GM23338 (cell line): ENCODE measurements at regions not wholly inside any gene's neighbourhood (a gene's known extent, or its start where the extent isn't known, plus 50 kb on each side); places are given as distances from the start of the nearest gene placed in this dataset.

ENCODE experiments used
- ATAC-seq: fragments of 200-7000 bp; cut with Tn5 transposase; 3 replicates; pipeline ENCODE4 v1.9.1; 2020
- DNase-seq: peaks from one replicate; pipeline ENCODE4 v3.0.0-alpha.2; 2015; ENCODE audit warnings: low spot score
- H2AFZ ChIP-seq: fragments of 200-600 bp; sonication (generic); 2 replicates; pipeline ENCODE4 v1.8.0; 2016; ENCODE audit warnings: antibody characterized with exemption, mild to moderate bottlenecking, moderate library complexity
- H3F3A ChIP-seq: fragments of 200-600 bp; sonication (generic); replicated peaks from 2 replicates; pipeline ENCODE4 v1.8.0; 2017; ENCODE audit warnings: antibody characterized with exemption, mixed run types, low read depth
- H3K27ac ChIP-seq: fragments of 200-600 bp; sonication (generic); 2 replicates; pipeline ENCODE4 v1.6.1; 2016; ENCODE audit warnings: low read depth
- H3K27me3 ChIP-seq: fragments of 200-600 bp; sonication (generic); 2 replicates; pipeline ENCODE4 v1.8.0; 2016; ENCODE audit warnings: mild to moderate bottlenecking, mixed run types, moderate library complexity; ENCODE audit not compliant: insufficient read depth
- H3K36me3 ChIP-seq: fragments of 200-600 bp; sonication (generic); 2 replicates; pipeline ENCODE4 v1.8.0; 2016; ENCODE audit warnings: mild to moderate bottlenecking; ENCODE audit not compliant: insufficient read depth
- H3K4me1 ChIP-seq: fragments of 200-600 bp; sonication (generic); 2 replicates; pipeline ENCODE4 v1.8.0; 2016; ENCODE audit warnings: mild to moderate bottlenecking, moderate library complexity; ENCODE audit not compliant: insufficient read depth
- H3K4me2 ChIP-seq: fragments of 200-600 bp; sonication (generic); 2 replicates; pipeline ENCODE4 v1.7.1; 2017; ENCODE audit warnings: mixed run types
- H3K4me3 ChIP-seq: fragments of 200-600 bp; sonication (generic); 2 replicates; pipeline ENCODE4 v1.6.1; 2016; ENCODE audit warnings: mixed run types
- H3K79me2 ChIP-seq: fragments of 200-600 bp; sonication (generic); replicated peaks from 2 replicates; pipeline ENCODE4 v1.8.0; 2017; ENCODE audit warnings: mild to moderate bottlenecking; ENCODE audit not compliant: insufficient read depth
- H3K9me2 ChIP-seq: fragments of 200-600 bp; sonication (generic); 2 replicates; pipeline ENCODE4 v1.8.0; 2017; ENCODE audit not compliant: insufficient read depth
- H4K20me1 ChIP-seq: fragments of 200-600 bp; sonication (generic); replicated peaks from 2 replicates; pipeline ENCODE4 v1.8.0; 2017; ENCODE audit warnings: mild to moderate bottlenecking; ENCODE audit not compliant: insufficient read depth
- H3K27ac Mint-ChIP-seq: 2 replicates; pipeline ENCODE4 v1.8.0; 2020; ENCODE audit warnings: inconsistent platforms, mild to moderate bottlenecking, moderate library complexity, mixed read lengths
- H3K27me3 Mint-ChIP-seq: 3 replicates; pipeline ENCODE4 v1.8.0; 2022; ENCODE audit warnings: low read depth, mild to moderate bottlenecking, moderate library complexity, mixed read lengths, inconsistent platforms; ENCODE audit not compliant: insufficient read depth, poor library complexity
- H3K36me3 Mint-ChIP-seq: 3 replicates; pipeline ENCODE4 v1.8.0; 2021; ENCODE audit warnings: low read depth, mild to moderate bottlenecking, inconsistent platforms, moderate library complexity, mixed read lengths
- H3K4me1 Mint-ChIP-seq: 3 replicates; pipeline ENCODE4 v1.8.0; 2020; ENCODE audit warnings: mild to moderate bottlenecking, inconsistent platforms, mixed read lengths
- H3K4me3 Mint-ChIP-seq: 3 replicates; pipeline ENCODE4 v1.8.0; 2021; ENCODE audit warnings: moderate library complexity, mild to moderate bottlenecking, inconsistent platforms, mixed read lengths
- H3K9me3 Mint-ChIP-seq: 3 replicates; pipeline ENCODE4 v1.8.0; 2020; ENCODE audit warnings: moderate library complexity, mild to moderate bottlenecking, inconsistent platforms, mixed read lengths
- CREB1 ChIP-seq: fragments of 250-450 bp; sonication (Bioruptor Pico); IDR thresholded peaks from 2 replicates; pipeline ENCODE4 v1.5.0; 2020; ENCODE audit warnings: low read depth, mild to moderate bottlenecking, moderate library complexity
- EZH2 ChIP-seq: fragments of 200-600 bp; sonication (generic); IDR thresholded peaks from one replicate; pipeline ENCODE4 v1.8.0; 2017; ENCODE audit warnings: antibody characterized with exemption, mild to moderate bottlenecking, low read depth; ENCODE audit not compliant: unreplicated experiment
- EZH2phosphoT487 ChIP-seq: fragments of 200-600 bp; sonication (generic); IDR thresholded peaks from one replicate; pipeline ENCODE4 v1.8.1; 2018; ENCODE audit warnings: antibody characterized with exemption; ENCODE audit not compliant: unreplicated experiment
- NANOG ChIP-seq: IDR thresholded peaks from 2 replicates; pipeline ENCODE4 v1.6.1; 2016; ENCODE audit warnings: antibody characterized with exemption, borderline replicate concordance
- POLR2AphosphoS5 ChIP-seq: IDR thresholded peaks from 2 replicates; pipeline ENCODE4 v1.6.1; 2016; ENCODE audit warnings: antibody characterized with exemption, low read depth
- REST ChIP-seq: IDR thresholded peaks from one replicate; pipeline ENCODE4 v1.6.1; 2018; ENCODE audit warnings: antibody characterized with exemption; ENCODE audit not compliant: unreplicated experiment
- ZNF114 ChIP-seq: fragments of 250-450 bp; sonication (Bioruptor Pico); IDR thresholded peaks from 2 replicates; pipeline ENCODE4 v1.5.0; 2020; ENCODE audit warnings: mild to moderate bottlenecking, moderate library complexity

GRCh38 chr13:107475753-107476453, 739.4 kb downstream of the LIG4 start:
- H3K4me2 ChIP-seq, result no peak overlapping the region
- H3K4me3 Mint-ChIP-seq, result no peak overlapping the region
- H3F3A ChIP-seq, result no peaks in the 10 kb centered on the region
- no peaks in the 10 kb centered on the region for H3K36me3 Mint-ChIP-seq
- H3K27me3 Mint-ChIP-seq, result no peaks in the 10 kb centered on the region
- 0 out of 2 replicates have a peak, but pooled peaks cover 5% of the 10 kb centered on the region for H3K4me1 ChIP-seq
- no peaks in the 10 kb centered on the region for H3K27me3 ChIP-seq
- no peak for ATAC-seq
- no peak overlapping the region for H3K27ac Mint-ChIP-seq
- DNase-seq, result no peak
- no peaks in the 10 kb centered on the region for H3K36me3 ChIP-seq
- no peak for TF ChIP-seq NANOG
- TF ChIP-seq EZH2phosphoT487, result no peak
- TF ChIP-seq CREB1, result no peak
- TF ChIP-seq REST, result no peak
- no peak for TF ChIP-seq POLR2AphosphoS5
- no peaks in the 10 kb centered on the region for H3K9me3 Mint-ChIP-seq
- H3K27ac ChIP-seq, result no peak overlapping the region
- H4K20me1 ChIP-seq, result no peaks in the 10 kb centered on the region
- no peak overlapping the region for H3K4me3 ChIP-seq
- H3K9me2 ChIP-seq, result no peaks in the 10 kb centered on the region
- H3K79me2 ChIP-seq, result no peaks in the 10 kb centered on the region
- peaks cover 6% of the 10 kb centered on the region; the same call in 2 of the 3 replicates for H3K4me1 Mint-ChIP-seq
- H2AFZ ChIP-seq, result no peak overlapping the region

- Histone ChIP-seq H3F3A (no peaks in the 10 kb centered on the region), H3K27ac (no peak overlapping the region), H3K9me2 (no peaks in the 10 kb centered on the region), H3K4me2 (no peak overlapping the region), H3K4me3 (no peak overlapping the region), H4K20me1 (no peaks in the 10 kb centered on the region), H3K36me3 (no peaks in the 10 kb centered on the region), H3K4me1 (no peaks in the 10 kb centered on the region), H2AFZ (no peak overlapping the region), H3K79me2 (no peaks in the 10 kb centered on the region), H3K27me3 (no peaks in the 10 kb centered on the region)
- H3K27me3 Mint-ChIP-seq, result peaks cover 1% of the 10 kb centered on the region
- H3K4me1 Mint-ChIP-seq, result peaks cover 2% of the 10 kb centered on the region; the same call in 1 of the 3 replicates
- ATAC-seq (no peak), DNase-seq (no peak)
- no peak for TF ChIP-seq ZNF114 (CRISPR knock-in tag)
- TF ChIP-seq POLR2AphosphoS5, result no peak
- TF ChIP-seq EZH2, result no peak
- no peaks in the 10 kb centered on the region for H3K36me3 Mint-ChIP-seq
- H3K4me3 Mint-ChIP-seq, result no peak overlapping the region
- H3K9me3 Mint-ChIP-seq, result no peaks in the 10 kb centered on the region
- H3K27ac Mint-ChIP-seq, result no peak overlapping the region
These were observed 742.1 kb downstream of the LIG4 start for GRCh38 chr13:107473253-107473652.
